ENCODE measurements at regions not wholly inside any gene's neighbourhood (a gene's known extent, or its start where the extent isn't known, plus 50 kb on each side); places are given as distances from the start of the nearest gene placed in this dataset.
"Not testable (repeated sequence)": the region's sequence is repeated elsewhere in the genome, so short reads cannot be mapped to it uniquely, and the experiment has no call there.

- no peaks in the 10 kb centered on the region for H3K36me3 ChIP-seq
- H3K9me3 ChIP-seq (replicated peaks in 1 of 11): no peaks in the 10 kb centered on the region
- H3K4me3 ChIP-seq: no peak overlapping the region
- H4K20me1 ChIP-seq: no peaks in the 10 kb centered on the region
- peaks cover 8 to 15% (median 12%) of the 10 kb centered on the region in 10 experiments; a peak in 19 of 20 replicates for H3K4me1 ChIP-seq
- TF ChIP-seq Cebpa-rat (IDR thresholded peaks at IDR 0.05): no peak
- H3K9ac ChIP-seq: no peak overlapping the region
- H3K27me3 ChIP-seq: no peaks in the 10 kb centered on the region
- no peak overlapping the region for H3K27ac ChIP-seq
- H3K4me2 ChIP-seq: no peak overlapping the region
Observed at GRCh38 chr5:34555699-34556508, 100.2 kb upstream of the RAI14 start.

- no peak overlapping the region for H3K27ac ChIP-seq
- no peaks in the 10 kb centered on the region for H3K36me3 ChIP-seq
- TF ChIP-seq Cebpa-rat (IDR thresholded peaks at IDR 0.05): no peak
- peaks cover 8 to 14% (median 11%) of the 10 kb centered on the region in 10 experiments; a peak in 19 of 20 replicates for H3K4me1 ChIP-seq
- no peaks in the 10 kb centered on the region for H4K20me1 ChIP-seq
- H3K9ac ChIP-seq: no peak overlapping the region
- H3K4me3 ChIP-seq: no peak overlapping the region
- H3K9me3 ChIP-seq (replicated peaks in 1 of 11): no peaks in the 10 kb centered on the region
- no peak overlapping the region for H3K4me2 ChIP-seq
- no peaks in the 10 kb centered on the region for H3K27me3 ChIP-seq
Observed at GRCh38 chr5:34556509-34556782, 99.7 kb upstream of the RAI14 start.

DNA sequence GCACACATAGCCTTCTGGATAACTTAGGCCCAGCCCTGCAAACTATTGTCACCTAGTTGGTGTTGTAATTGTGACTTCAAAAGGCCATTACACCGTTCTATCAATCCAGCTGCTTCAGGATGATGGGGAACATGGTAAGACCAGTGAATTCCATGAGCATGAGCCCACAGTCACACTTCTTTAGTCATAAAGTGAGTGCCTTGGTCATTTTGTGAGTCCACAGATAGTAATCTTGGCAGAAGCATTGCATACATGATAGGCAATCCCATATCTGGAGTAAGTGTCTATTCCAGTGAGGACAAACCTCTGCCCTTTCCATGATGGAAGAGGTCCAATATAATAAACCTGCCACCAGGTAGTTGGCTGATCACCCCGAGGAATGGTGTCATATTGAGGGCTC, 94.5 kb upstream of the RAI14 start:
- not testable (repeated sequence) for H3K27ac ChIP-seq; H3K27me3 ChIP-seq; H3K4me3 ChIP-seq; H3K9ac ChIP-seq; H3K9me3 ChIP-seq (replicated peaks in 1 of 11); H4K20me1 ChIP-seq; H3K36me3 ChIP-seq; H3K4me2 ChIP-seq
- peaks cover 0 to 11% (median 3%) of the 10 kb centered on the region in 10 experiments; a peak in 8 of 20 replicates for H3K4me1 ChIP-seq

- no peak overlapping the region for H3K4me2 ChIP-seq
- no peak overlapping the region for H3K9ac ChIP-seq
- no peaks in the 10 kb centered on the region for H4K20me1 ChIP-seq
- H3K36me3 ChIP-seq: no peaks in the 10 kb centered on the region
- no peak overlapping the region for H3K4me3 ChIP-seq
- no peaks in the 10 kb centered on the region for H3K9me3 ChIP-seq (replicated peaks in 1 of 11)
- H3K27ac ChIP-seq: no peak overlapping the region
- no peaks in the 10 kb centered on the region for H3K27me3 ChIP-seq
- no peak for TF ChIP-seq Cebpa-rat (IDR thresholded peaks at IDR 0.05)
- peaks cover 0 to 11% (median 3%) of the 10 kb centered on the region in 10 experiments; a peak in 8 of 20 replicates for H3K4me1 ChIP-seq
Observed at GRCh38 chr5:34562791-34563190, 93.3 kb upstream of the RAI14 start.

DNA sequence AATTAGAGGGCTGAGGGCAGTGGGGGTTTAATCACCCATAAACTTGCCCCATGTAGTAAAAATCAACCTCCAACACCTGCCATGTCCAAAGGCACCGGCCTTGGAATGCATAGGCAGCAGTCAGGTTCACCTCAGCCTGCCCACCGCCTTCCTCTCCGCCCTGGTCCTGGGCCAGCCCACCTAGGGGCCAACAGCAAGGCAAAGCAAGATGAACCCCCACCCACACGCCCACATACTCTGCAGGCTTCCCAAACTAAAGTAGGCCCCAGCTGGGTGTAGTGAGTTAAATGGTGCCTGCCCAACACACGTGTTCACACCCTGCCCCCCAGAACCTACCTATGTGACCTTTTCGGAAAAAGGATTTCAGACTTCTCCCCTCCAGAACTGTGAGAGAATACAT, 92.9 kb upstream of the RAI14 start:
- Histone ChIP-seq H3K27me3 (no peaks in the 10 kb centered on the region), H3K36me3 (no peaks in the 10 kb centered on the region), H3K4me3 (no peak overlapping the region), H3K9me3 (replicated peaks in 1 of 11) (no peaks in the 10 kb centered on the region), H3K27ac (no peak overlapping the region), H3K4me2 (no peak overlapping the region), H4K20me1 (no peaks in the 10 kb centered on the region), H3K9ac (no peak overlapping the region), H3K4me1 (peaks cover 0 to 11% (median 3%) of the 10 kb centered on the region in 10 experiments; a peak in 8 of 20 replicates)
- no peak for TF ChIP-seq Cebpa-rat (IDR thresholded peaks at IDR 0.05)

DNA sequence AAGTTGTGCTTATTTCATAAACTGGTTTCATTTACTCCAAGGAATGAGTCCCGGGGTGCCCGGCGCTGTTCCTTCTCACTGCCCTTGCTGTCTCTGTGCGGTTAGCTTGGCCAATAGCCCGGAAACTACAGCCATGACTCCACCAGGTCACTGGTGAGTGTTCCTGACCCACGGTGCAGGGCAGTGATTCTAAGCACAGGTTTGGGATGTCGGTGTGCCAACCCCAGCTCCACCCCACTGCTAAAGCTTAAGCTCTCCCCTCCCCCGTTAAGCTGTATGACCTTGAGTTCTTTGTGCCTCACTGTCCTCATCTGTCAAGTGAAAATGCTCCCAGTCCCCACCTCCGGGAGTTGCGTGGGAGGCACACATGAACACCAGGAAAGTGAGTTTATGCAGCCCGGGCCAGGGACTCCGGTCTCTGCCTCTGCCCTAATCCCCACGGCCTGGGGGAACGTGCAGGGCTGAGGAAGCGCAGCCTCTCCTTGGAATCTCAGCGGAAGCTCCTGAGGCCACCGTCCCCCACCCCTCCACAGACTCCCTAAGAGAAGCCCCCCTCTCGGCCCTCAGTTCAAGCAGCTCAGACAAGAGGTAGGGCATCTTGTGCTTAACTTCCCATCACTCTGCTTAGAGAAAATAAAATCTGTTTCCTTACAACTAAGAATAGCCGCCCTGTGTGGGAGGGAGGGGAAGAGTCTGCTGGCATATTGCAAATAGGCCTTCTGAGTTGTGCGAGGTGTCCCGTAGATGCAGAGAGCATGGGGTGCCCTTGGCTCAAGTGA, 92.0 kb upstream of the RAI14 start:
- Histone ChIP-seq H3K4me1 (peaks cover 0 to 11% (median 3%) of the 10 kb centered on the region in 10 experiments; a peak in 8 of 20 replicates), H3K4me3 (no peak overlapping the region), H3K27ac (no peak overlapping the region), H3K36me3 (no peaks in the 10 kb centered on the region), H3K9ac (no peak overlapping the region), H3K4me2 (peak overlapping the region in 4 of 11 experiments; percentile 24 to 50 (median 30); a peak in 5 of 22 replicates), H3K9me3 (replicated peaks in 1 of 11) (no peaks in the 10 kb centered on the region), H3K27me3 (no peaks in the 10 kb centered on the region), H4K20me1 (no peaks in the 10 kb centered on the region)
- TF ChIP-seq Cebpa-rat (IDR thresholded peaks at IDR 0.05): no peak

DNA sequence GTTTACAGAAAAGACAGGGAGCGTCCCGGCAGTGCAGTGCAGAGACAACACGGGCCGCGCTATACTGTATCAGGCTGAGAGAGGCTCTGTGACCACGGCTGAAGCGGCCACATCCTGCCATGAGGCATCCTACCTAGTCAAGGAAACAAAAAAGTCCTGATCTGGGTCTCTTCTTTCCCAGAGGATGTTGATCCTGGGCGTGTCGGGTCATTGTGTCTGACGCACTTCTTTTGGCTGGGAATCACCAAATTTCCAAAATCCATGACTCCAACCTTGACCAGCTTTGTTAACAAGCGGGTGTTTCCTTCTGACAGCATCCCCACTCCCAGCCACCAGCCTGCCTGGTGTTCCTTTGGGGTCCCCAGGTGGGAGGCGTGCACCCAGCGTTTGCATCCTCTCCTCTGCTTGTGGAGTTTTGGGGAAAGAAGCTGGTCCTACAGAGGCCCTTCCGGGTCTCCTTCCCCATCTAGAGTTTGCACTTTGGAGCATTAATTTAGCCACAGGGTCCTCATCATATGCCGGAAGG, 91.4 kb upstream of the RAI14 start:
- H3K4me3 ChIP-seq: no peak overlapping the region
- no peaks in the 10 kb centered on the region for H3K27me3 ChIP-seq
- no peaks in the 10 kb centered on the region for H3K36me3 ChIP-seq

DNA sequence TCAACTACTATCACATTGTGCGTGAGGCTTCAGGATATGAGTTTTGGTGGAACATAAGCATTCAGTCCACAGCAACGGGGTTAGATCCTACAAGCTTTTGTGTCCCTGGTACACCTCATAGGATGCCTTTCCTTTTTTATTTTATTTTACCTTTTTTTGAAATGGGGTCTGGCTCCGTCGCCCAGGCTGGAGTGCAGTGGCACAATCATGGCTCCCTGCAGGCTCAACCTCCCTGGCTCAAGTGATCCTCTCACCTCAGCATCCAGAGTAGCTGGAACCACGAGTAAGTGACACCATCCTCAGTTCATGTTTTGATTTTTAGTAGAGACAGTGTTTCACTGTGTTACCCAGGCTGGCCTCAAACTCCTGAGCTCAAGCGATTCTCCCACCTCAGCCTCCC, 86.0 kb upstream of the RAI14 start:
- Histone ChIP-seq H3K4me1 (peaks cover 14 to 31% (median 22%) of the 10 kb centered on the region in 10 experiments), H3K36me3 (no peaks in the 10 kb centered on the region), H4K20me1 (no peaks in the 10 kb centered on the region), H3K4me2 (peak overlapping the region; percentile 41 to 83 (median 59); a peak in 18 of 22 replicates), H3K4me3 (no peak overlapping the region), H3K9ac (no peak overlapping the region), H3K27me3 (no peaks in the 10 kb centered on the region), H3K9me3 (replicated peaks in 1 of 11) (no peaks in the 10 kb centered on the region), H3K27ac (peak overlapping the region in 7 of 11 experiments; percentile 41 to 74 (median 56); a peak in 11 of 22 replicates)
- no peak for TF ChIP-seq Cebpa-rat (IDR thresholded peaks at IDR 0.05)

More for the DNA sequence above, 91.4 kb upstream of the RAI14 start:
- TF ChIP-seq Cebpa-rat (IDR thresholded peaks at IDR 0.05): no peak
- Histone ChIP-seq H3K27ac (no peak overlapping the region), H4K20me1 (no peaks in the 10 kb centered on the region), H3K9ac (no peak overlapping the region), H3K9me3 (replicated peaks in 1 of 11) (no peaks in the 10 kb centered on the region), H3K4me1 (peaks cover 0 to 11% (median 3%) of the 10 kb centered on the region in 10 experiments; a peak in 8 of 20 replicates), H3K4me2 (peak overlapping the region in 4 of 11 experiments; percentile 24 to 50 (median 30); a peak in 5 of 22 replicates)

Measured in BLaER1 treated with 17β-estradiol and CSF1 and Interleukin-3, amounts not matched to agents 10 nM and 100 nM (cell line).